ENCODE measurements at regions not wholly inside any gene's neighbourhood (a gene's known extent, or its start where the extent isn't known, plus 50 kb on each side); places are given as distances from the start of the nearest gene placed in this dataset.
"Not testable (repeated sequence)": the region's sequence is repeated elsewhere in the genome, so short reads cannot be mapped to it uniquely, and the experiment has no call there.

DNA sequence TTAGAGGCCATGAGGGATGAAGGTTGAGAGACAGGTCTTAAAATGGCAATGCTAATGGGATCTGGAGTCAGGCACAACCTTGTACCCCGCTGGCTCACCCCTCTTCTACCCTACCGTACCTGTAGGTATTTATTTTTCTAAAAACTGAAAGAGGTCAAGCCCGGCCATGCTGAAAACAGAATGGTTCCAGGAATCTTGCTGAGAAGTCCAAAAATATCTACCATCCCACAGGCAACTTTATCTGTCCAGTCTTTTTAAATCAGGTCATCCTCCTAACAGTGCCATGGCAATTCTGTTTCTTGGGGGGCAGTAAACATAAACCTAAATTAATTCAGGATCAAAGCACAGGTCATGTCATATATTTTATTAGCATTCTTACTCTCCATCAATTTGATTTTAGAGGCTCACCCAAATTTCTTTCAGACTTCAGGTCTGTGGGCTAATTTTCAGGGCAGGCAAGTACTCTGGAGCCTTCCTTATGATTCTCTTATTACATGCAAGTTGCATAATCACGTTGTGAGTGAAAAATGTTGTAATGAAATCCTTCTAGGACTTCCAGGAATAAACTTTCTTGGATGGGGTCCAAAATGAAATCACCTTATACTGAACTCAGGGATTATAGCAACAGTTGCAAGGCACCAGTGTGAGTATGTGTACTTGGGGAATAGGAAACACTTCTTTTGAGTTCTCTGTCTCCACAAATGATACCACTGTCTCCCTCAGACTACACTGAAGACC lies 102.7 kb upstream of the NREP start:
- DNase-seq: no peak

DNA sequence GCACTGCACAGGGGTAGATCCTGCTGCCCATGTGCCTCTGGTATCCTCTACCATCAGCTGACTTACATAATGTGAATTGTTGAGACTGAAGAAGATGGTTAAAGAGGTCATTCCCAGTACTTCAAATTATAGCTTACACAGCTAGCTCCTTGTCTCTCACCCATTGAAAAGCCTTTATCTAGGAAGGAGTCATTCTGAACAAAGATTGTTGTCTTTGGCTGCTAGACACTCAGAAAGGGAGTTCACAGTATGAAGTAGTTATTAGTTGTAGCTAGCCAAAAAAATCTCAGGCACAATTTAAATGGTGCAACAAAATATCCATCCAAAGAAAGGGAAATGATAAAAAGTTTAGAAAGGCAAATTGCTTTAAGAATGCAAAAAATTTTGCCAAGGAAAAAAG lies 102.0 kb upstream of the NREP start:
- DNase-seq: no peak

DNA sequence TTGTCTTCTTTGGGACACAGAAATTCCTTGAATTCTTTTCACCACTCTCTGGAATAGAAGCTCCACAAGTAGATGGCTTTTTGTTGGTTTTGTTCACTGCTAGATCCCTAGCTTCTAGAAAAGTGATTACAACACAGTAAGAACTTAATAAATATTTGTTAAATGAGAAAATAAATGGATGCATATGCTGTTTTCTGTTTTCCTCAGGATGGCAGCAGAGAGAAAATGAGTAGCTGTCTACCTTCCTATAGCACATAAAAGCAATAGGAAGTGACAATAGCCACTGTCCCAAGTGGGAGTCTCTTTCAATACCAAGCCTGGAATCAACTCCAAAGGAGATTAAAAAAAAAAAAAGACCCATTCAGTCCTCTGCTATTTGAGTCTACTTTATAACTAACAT lies 100.6 kb upstream of the NREP start:
- no peak for DNase-seq

DNA sequence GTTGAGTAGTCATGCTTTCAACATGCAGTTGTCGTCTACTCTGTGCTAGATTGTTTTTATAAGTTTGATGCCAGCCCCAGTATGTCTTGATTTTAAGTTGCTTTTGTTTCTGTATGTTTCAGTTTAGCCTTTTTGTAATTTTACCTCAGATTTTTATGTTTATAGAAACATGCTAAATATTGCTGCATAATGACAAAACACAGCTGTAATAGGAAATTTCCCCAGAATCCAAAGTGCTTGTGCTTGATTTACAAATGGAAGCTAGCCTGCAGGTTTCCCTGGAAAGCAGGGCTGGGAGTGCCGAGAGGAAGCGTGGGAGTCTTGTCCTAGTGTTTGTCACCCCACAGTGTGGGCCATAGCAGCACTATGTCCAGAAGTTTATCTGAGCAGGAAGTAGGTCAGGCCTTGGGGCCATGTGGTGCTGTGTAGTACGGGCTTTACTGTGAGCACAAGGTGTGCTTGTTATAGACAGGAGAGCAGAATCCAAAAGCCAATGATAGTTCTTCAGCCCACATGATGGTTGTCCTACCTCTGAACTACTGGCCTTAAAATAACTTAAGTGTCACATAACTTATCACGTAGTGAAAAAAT lies 100.0 kb upstream of the NREP start:
- DNase-seq: no peak

DNA sequence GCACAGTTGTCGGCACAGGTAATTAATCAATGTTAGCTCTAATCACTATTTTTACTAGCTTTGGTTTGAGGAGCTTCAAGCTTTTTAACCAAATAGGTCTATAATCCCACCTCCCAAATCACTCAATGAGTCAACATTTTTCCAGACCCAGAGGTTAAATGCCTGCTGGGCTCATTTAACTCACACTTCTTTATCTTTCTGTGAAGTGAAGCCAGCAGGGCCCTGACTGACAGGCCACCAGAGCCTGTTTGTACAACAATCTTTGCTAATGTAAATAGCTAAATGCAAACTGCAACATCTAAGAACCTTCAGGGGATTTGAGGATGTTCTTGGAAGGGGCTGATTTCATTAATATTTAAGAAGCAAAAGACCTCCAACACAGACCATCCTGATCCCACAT lies 98.4 kb upstream of the NREP start:
- DNase-seq: no peak

DNA sequence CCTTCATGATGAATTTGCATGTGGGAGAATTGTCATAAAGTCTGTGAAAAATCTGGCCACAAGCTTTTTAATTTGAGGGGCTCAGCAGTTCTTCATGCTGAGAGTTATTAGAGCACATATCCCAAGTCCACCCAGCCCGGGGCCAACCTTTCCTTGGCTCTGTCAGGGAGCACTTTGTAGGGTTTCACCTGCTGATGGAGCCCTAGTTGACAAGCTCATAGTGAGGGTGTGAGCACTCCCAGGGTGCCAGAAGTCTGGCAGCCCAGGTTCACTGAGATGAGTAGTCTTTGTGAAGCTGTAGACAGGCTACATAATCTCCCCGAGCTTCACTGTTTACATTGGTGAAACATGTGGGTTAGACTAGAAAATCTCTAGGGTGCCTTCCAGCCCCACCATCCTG lies 97.2 kb upstream of the NREP start:
- no peak for DNase-seq

DNA sequence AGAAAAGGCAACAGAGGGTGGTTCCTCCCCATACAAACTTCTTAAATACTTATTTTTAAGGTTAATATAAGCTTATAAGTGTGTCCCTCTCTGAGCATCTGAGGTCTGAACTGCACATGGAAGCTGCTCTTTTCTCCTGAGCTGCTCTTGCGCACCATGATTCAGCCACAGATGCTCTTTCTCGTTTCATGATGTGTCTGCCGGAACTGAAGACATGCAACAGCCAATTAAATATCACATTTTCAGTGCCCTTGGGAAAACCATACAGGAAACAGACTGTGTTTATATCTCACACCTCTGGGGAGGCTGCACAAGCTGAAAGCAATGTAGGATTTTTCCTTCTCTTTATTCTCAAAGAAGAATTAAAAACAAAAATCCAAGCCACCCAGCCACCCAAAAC lies 96.8 kb upstream of the NREP start:
- no peak for DNase-seq

DNA sequence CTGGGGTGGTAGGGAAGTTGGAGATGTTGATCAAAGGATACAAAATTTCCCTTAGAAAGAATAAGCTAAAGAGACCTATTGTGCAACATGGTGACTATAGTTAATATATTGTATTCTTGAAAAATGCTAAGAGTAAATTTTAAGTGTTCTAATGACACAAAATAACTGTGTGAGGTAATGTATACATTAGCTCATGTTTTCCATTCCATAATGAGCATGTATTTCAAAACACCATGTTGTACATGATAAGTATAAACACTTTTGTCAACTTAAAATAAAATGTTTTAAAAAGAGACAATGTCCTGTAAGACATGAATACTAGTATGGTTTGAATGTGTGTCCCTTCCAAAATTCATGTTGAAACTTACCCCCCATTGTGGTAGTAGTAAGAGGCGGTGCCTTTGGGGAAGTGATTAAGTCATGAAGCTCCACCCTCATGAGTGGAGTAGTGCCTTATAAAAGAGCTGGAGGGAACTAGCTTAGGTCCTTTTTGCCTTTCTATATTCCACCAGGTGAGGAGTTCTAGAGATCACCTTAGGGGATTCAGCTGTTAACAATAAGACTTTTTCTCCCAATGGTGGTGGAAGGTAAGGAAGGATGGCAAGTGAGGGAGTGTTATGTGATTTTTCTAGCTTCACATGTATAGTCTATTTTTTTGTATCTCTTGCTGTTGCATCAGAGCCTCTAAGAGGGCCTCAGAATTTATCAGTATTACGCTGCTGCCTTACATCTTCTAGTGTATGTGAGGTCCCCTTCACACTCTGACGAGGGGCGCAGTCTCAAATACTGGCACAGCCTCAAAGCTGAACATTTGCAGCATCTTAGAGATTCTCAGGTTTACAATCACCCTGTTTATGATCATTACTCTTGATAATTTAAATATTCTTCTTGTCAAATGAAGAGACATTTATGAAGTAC lies 94.9 kb upstream of the NREP start:
- no peak for DNase-seq

DNA sequence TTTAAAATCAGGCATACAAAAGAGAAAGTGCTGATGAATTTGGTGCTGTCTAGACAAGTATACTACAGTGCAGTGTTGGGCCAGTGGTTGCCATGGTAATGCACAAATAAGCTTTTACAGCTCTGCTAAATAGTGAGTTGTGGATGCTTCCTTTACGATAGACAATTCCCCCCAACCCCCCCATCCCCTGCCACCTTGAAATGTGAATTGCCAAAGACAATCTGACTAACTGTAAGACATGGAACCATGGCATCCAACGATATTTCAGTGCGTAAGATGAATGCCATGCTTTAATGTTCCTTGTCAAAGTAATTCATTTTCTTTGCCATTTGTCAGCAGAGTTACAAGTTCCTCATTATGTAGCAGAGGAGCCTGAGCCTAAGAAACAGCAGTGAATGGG lies 91.5 kb upstream of the NREP start:
- no peak for DNase-seq

DNA sequence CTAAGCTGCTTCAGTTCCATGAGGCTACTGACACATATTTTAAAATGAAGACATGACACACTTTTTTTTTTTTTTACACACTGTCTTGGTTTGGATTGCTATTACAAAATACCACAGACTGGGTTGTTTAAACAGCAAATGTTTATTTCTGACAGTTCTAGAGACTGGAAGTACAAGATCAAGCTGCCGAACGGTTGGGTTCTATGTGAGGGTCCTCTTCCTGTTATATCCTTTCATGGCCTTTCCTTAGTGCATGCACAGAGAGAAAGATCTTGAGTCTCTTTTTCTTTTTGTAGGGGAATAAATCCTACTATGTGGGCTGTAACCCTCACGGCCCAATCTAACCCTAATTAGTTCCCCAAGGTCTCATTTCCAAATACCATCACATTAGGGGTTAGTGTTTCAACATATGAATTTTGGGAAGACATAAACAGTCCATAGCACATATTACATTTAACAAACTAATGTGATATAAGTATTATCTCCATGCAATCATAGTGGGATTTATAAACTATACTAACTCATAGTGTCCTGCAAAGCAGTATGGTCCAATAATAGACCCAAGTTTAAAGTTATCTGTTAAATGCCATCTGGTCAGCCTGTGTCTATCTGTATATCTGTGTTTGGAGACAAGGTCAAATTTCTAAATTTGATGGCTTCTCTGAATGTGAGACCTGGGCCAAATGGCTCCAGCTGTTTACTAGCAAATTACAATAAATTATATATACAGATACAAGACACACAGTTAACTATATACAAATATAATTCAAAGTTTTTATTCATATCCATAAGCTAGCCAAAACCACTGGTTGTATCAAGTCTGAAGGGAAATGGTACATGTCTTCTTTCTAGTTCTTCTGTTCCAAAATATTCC lies 90.3 kb upstream of the NREP start:
- no peak for DNase-seq

DNA sequence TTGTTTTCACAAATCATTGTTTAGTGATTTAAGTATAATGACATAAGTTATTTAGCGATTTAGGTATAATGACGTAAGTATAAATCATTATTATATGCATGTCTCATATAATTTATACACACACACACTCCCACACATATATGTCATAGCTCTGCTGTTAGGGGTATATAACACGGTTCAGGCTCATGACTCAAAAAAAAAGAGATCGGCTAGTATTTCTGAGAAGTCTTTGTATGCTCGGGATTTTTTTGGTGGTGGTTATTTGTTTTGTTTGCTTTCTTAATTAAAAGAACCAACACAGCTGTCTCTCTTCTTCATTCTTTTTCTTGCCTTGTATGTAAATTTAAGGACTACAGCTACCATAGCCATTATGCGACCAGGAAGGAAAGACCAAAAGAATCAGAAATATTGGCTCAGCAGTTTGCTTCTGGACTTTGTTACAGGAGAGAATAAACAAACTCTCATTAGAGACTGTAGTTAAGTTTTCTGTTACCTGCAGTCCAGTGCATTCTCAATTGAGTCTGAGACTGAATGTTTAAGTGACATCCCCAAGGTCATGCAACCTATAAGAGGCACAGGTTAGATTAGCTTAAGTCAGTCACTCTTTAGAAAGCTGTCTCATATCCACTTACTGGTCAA lies 83.2 kb upstream of the NREP start:
- DNase-seq: no peak

DNA sequence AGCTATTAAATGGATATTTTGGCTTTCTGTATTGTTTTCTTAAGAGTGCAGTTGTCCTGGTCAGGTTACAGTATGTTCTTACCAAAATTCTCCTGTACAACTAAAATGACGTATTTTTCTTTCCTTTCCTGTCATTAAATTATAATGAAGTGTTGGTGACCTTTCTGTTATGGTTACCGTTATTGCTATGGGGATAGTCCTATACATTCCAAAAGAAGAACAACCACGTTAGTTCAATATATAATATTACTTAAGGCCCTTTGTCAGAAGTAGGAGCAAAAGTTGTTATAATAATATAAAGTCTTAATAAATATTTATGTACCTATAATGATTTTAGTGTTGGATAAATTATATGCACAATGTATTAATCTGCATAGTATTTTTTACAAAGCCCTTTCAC lies 82.4 kb upstream of the NREP start:
- DNase-seq: no peak

DNA sequence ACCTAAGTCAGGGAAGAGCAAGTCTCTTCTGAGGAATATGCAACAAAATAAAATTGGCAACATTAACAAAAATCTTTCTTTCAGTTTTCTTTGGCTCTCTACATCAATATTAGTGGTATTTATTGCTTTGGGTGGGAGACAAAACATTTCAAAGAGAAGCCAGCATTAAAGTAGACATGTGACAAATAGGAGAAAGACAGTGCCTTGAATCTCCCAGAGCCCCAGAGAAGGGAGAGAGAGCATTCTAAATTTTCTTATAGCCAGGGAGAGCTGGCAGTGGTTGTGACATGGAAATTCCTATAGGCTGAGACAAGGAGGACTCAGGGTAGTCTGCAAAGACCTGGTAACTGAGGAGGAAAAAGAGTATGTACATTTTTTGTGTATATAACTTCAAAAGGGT lies 79.4 kb upstream of the NREP start:
- no peak for DNase-seq

DNA sequence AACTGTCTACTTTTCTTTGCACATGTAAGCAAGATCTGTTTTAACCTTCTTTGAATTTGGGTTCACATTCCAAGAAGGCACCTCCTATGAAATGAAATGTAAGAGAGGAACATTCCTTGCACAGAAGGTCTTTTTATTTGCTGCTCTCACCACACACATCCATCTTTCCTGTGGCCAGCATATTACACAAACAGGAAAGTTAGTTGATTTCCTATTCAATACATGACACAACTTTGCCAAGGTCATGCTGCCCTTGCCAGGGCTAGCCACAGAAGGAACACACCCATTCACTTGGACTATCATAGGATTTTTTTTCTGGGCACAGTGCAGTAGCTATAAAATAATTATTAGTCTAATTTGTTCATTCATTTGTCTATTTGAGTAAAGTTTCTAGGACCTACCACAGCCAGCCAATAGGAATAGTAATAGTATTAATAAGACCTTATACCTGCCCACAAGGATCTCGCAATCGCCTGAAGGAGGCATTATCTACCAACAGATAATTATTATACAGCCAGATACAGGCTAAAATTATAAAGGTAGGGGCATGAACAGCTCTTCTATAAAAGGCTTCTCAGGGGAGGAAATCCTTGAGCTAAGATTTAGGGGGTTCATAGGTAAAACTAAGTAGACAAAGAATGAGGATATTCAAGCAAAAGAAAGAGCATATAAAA lies 78.1 kb upstream of the NREP start:
- no peak for DNase-seq

DNA sequence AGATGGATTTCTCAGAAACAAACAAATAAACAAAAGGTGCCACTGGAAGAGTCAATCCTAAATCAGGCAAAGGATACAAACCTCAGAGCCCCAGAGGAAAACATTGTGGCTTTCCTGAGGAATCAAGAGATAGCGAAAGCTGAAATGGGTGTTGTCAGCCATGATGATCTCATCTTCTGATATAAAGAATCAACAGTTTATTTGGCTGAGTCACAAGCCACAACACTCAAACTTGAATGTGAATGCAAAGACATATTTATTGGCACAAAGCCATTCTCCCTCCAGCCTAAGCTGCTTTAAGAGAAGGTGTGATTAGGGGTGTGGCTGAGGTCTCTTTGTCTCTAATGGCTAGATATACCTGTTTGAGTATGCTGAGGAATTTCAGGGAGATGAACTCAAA lies 73.3 kb upstream of the NREP start:
- no peak for DNase-seq

DNA sequence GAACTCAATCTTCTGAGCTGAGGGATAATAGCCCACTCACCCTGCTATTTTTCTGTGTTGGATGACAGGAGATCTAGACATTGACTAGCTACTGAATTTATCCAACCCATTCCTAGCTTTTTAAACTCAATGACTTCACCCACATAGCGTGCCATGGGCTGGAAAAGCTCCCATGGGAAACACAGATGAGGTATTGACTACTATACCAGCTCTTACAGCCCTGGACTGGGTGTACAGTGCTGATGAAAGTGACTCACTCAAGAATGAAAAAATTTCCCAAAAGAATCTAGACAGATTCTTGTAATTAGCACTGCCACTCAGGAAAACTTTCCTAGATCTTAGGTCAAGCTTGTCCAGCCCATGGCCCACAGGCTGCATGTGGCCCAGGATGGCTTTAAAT lies 72.7 kb upstream of the NREP start:
- DNase-seq: no peak

DNA sequence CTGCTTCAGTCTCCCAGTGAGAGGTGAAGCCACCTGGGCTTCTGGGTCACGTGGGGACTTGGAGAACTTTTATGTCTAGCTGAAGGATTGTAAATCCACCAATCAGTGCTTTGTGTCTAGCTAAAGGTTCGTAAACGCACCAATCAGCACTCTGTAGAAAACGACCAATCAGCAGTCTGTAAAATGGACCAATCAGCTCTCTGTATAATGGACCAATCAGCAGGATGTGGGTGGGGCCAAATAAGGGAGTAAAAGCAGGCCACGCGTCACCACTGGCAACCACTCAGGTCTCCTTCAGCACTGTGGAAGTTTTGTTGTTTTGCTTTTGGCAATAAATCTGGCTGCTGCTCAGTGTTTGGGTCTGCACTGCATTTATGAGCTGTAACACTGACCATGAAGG lies 69.1 kb upstream of the NREP start:
- no peak for DNase-seq

DNA sequence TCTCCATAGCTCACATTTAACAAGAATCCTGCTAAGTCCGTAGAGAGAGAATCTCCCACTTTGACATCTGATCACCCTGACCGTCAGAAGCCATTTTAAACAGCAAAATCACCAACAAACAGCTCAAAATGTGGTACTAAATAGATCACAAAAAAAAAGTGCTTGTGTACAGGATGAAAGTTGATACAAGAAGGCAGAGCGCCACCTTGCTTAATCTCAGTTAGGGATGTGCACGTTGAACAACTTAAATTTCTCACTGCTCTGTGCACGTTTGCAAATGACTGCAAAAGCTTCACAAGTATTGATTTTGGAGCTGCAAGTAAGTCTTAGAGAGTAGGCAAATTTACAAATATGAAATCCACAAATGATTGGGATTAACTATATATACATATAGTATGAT lies 63.1 kb upstream of the NREP start:
- DNase-seq: no peak

DNA sequence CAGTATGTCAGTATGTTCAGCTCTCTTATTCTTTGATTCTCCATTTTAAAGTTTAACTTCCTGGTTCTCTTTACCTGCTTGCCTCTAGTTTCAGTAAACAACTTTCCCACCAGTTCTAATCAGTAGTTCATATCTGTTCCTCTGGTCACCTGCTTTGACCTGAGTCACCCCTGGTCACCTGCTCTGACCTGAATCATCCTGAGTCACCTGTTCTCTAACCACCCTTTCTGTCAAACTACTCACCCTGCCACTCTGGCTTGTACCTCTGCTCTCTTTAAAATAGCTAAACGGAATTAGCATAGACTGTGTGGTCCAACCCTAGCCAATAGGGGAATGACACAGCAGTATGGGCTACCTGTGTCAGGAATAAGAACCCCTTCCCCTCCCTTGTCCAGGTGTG lies 62.0 kb upstream of the NREP start:
- DNase-seq: not testable (repeated sequence)

DNA sequence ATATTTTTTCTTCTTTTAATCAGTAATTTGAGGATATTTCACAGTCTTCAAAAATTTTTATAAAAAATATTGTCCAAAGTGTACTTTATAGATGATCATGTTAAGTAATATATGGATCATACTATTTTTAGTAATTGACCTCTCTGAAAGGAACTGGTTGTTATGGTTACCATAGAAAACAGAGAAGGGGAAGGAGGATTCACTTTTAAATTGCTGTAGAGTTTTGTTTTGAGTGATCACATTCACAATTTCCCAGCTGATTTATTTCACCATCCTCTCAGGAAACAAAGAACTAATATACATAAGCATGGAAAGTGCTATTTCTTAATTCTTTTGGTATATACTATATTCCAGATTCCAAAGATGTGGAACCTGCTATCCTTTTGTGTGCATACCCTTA lies 56.5 kb upstream of the NREP start:
- no peak for DNase-seq

DNA sequence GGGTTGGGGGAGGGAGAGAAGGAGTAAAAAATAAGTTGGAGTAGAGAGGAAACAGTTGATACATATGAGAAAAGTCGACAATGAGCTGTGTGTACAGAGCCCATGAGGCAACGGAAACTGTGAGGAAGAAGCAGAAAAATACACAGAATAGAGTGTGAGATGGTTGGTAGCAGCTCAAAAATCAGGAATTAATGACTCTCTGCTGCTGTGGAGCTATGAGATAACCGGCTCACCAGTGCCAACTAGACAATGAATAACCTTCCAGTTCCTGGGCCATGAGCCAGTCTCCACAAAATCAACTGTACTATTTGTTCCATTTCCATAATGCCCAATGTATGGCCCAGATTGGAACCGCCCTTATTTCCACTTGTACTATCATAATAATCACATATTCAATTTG lies 53.1 kb upstream of the NREP start:
- DNase-seq: no peak
